IMR-90 (cell line): ENCODE measurements at regions not wholly inside any gene's neighbourhood (a gene's known extent, or its start where the extent isn't known, plus 50 kb on each side); places are given as distances from the start of the nearest gene placed in this dataset.

Source experiments
- CEBPB ChIP-seq: IDR thresholded peaks from 2 replicates; pipeline ENCODE4 v1.6.1; 2012; ENCODE audit warnings: low read depth, low read length, improper control_type of control experiment
- CHD1 ChIP-seq: IDR thresholded peaks from 2 replicates; pipeline ENCODE4 v1.6.1; 2012; ENCODE audit warnings: low read depth, low read length, improper control_type of control experiment
- MAFK ChIP-seq: IDR thresholded peaks from 2 replicates; pipeline ENCODE4 v1.6.1; 2012; ENCODE audit warnings: low read depth, low read length, improper control_type of control experiment
- MXI1 ChIP-seq: IDR thresholded peaks from 2 replicates; pipeline ENCODE4 v1.6.1; 2012; ENCODE audit warnings: low read depth, mild to moderate bottlenecking, low read length, moderate library complexity, borderline replicate concordance
- NFE2L2 ChIP-seq: fragments of 150-350 bp; IDR thresholded peaks from 2 replicates; pipeline ENCODE4 v1.6.1; 2016; ENCODE audit warnings: low read depth, mild to moderate bottlenecking, low read length
- POLR2A ChIP-seq: IDR thresholded peaks from 2 replicates; pipeline ENCODE4 v1.6.1; 2012; ENCODE audit warnings: mild to moderate bottlenecking, low read depth, low read length
- RCOR1 ChIP-seq: IDR thresholded peaks from 2 replicates; pipeline ENCODE4 v1.6.1; 2012; ENCODE audit warnings: mild to moderate bottlenecking, low read length, improper control_type of control experiment; ENCODE audit not compliant: insufficient replicate concordance
- RFX5 ChIP-seq: IDR thresholded peaks from 2 replicates; pipeline ENCODE4 v1.8.0; 2012; ENCODE audit warnings: low read depth, mild to moderate bottlenecking, low read length, moderate library complexity
- SMC3 ChIP-seq: fragments of 150-350 bp; IDR thresholded peaks from 2 replicates; pipeline ENCODE4 v1.6.1; 2016; ENCODE audit warnings: low read depth, mild to moderate bottlenecking, antibody characterized with exemption, low read length, moderate library complexity
- TF ChIP-seq, protein P1 (sequence below): conservative IDR thresholded peaks from 2 replicates; pipeline ENCODE4 v1.5.1; 2012; ENCODE audit warnings: mild to moderate bottlenecking, low read depth, low read length, improper control_type of control experiment

DNA sequence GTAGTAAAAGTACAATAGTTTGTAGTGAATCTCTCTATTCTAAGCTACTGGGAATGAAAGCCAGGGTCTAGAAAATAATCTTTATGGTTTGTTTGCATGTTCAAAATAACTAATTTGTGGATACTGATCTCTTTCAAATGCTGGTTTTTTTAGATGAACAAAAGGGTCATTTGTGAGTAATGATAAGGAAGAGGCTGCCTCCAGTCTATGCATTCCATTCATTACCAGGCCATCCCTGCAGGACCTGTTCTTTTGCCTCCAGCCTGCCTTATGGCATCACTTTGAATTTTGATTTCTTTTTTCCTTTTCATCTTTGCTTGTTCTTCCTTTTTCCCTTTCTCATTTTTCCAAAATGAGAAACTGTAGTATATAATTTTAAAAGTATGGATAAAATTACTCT lies 312.3 kb downstream of the CWC27 start:
- TF ChIP-seq MXI1 (no peak), RCOR1 (no peak), CEBPB (no peak), NFE2L2 (no peak), RFX5 (no peak), POLR2A (no peak), SMC3 (no peak), MAFK (no peak), CHD1 (no peak)
- TF ChIP-seq, protein P1, sequence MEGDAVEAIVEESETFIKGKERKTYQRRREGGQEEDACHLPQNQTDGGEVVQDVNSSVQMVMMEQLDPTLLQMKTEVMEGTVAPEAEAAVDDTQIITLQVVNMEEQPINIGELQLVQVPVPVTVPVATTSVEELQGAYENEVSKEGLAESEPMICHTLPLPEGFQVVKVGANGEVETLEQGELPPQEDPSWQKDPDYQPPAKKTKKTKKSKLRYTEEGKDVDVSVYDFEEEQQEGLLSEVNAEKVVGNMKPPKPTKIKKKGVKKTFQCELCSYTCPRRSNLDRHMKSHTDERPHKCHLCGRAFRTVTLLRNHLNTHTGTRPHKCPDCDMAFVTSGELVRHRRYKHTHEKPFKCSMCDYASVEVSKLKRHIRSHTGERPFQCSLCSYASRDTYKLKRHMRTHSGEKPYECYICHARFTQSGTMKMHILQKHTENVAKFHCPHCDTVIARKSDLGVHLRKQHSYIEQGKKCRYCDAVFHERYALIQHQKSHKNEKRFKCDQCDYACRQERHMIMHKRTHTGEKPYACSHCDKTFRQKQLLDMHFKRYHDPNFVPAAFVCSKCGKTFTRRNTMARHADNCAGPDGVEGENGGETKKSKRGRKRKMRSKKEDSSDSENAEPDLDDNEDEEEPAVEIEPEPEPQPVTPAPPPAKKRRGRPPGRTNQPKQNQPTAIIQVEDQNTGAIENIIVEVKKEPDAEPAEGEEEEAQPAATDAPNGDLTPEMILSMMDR = no peak
